ENCODE measurements at regions not wholly inside any gene's neighbourhood (a gene's known extent, or its start where the extent isn't known, plus 50 kb on each side); places are given as distances from the start of the nearest gene placed in this dataset.

- DNase-seq: no peak
Observed at GRCh38 chr4:17096692-17097091, 198.2 kb upstream of the LDB2 start.

- no peak for DNase-seq
Observed at GRCh38 chr4:17095771-17096170, 197.3 kb upstream of the LDB2 start.

- no peak for DNase-seq
Observed at GRCh38 chr4:17094876-17095210, 196.4 kb upstream of the LDB2 start.

- no peak for DNase-seq
Observed at GRCh38 chr4:17094159-17094875, 195.9 kb upstream of the LDB2 start.

GRCh38 chr4:17093481-17093880 lies 195.0 kb upstream of the LDB2 start:
- DNase-seq: no peak

- no peak for DNase-seq
Observed at GRCh38 chr4:17092736-17093437, 194.4 kb upstream of the LDB2 start.

- no peak for DNase-seq
Observed at GRCh38 chr4:17091104-17091503, 192.7 kb upstream of the LDB2 start.

GRCh38 chr4:17090063-17090462 lies 191.6 kb upstream of the LDB2 start:
- DNase-seq: no peak

- no peak for DNase-seq
Observed at GRCh38 chr4:17085416-17085815, 187.0 kb upstream of the LDB2 start.

- no peak for DNase-seq
Observed at GRCh38 chr4:17082186-17082585, 183.7 kb upstream of the LDB2 start.

GRCh38 chr4:17081179-17081578 lies 182.7 kb upstream of the LDB2 start:
- no peak for DNase-seq

GRCh38 chr4:17077105-17077504 lies 178.7 kb upstream of the LDB2 start:
- DNase-seq: no peak

GRCh38 chr4:17072483-17072882 lies 174.0 kb upstream of the LDB2 start:
- DNase-seq: no peak

- DNase-seq: no peak
Observed at GRCh38 chr4:17068891-17069290, 170.4 kb upstream of the LDB2 start.

GRCh38 chr4:17068392-17068791 lies 169.9 kb upstream of the LDB2 start:
- no peak for DNase-seq

GRCh38 chr4:17066972-17067371 lies 168.5 kb upstream of the LDB2 start:
- no peak for DNase-seq

- no peak for DNase-seq
Observed at GRCh38 chr4:17066236-17066635, 167.8 kb upstream of the LDB2 start.

GRCh38 chr4:17065821-17066220 lies 167.4 kb upstream of the LDB2 start:
- no peak for DNase-seq

GRCh38 chr4:17064959-17065358 lies 166.5 kb upstream of the LDB2 start:
- no peak for DNase-seq

GRCh38 chr4:17063888-17064287 lies 165.4 kb upstream of the LDB2 start:
- DNase-seq: no peak

GRCh38 chr4:17060230-17060629 lies 161.8 kb upstream of the LDB2 start:
- DNase-seq: no peak

- DNase-seq: no peak
Observed at GRCh38 chr4:17058916-17059741, 160.7 kb upstream of the LDB2 start.

GRCh38 chr4:17058536-17058915 lies 160.1 kb upstream of the LDB2 start:
- DNase-seq: no peak

GRCh38 chr4:17057035-17057434 lies 158.6 kb upstream of the LDB2 start:
- no peak for DNase-seq

Measured in NCI-H1092 (cell line).